H1 (cell line): ENCODE measurements at regions not wholly inside any gene's neighbourhood (a gene's known extent, or its start where the extent isn't known, plus 50 kb on each side); places are given as distances from the start of the nearest gene placed in this dataset.

Experiments
- CTCF ChIA-PET: fragments of 300-600 bp; sonication (Branson Sonifier 250); formaldehyde crosslinking; loops from one replicate; lab custom pipeline; 2021; ENCODE audit not compliant: partially characterized antibody; lab: Charles Lee
- POLR2A ChIA-PET: fragments of 300-600 bp; sonication (Branson Sonifier 250); formaldehyde crosslinking; loops from one replicate; lab custom pipeline; 2021; ENCODE audit warnings: inconsistent platforms; ENCODE audit not compliant: partially characterized antibody; lab: Charles Lee
- DNase-seq, 2 experiments: peaks; one replicate each; pipeline versions ENCODE4 v3.0.0 to v3.0.0-alpha.2; 2010 to 2022; ENCODE audit warnings: low spot score in 2 of 2, low read depth in 1 of 2, mixed read lengths in 1 of 2
- FAIRE-seq: peaks from 2 replicates; lab custom pipeline; 2011; peaks lifted over from hg19 to GRCh38; lab: Jason Lieb, UNC
- H2AFZ ChIP-seq: 2 replicates; pipeline ENCODE4 v1.8.1; 2012; ENCODE audit warnings: low read length, inconsistent platforms
- H2AK5ac ChIP-seq: 2 replicates; pipeline ENCODE4 v1.6.1; 2013; ENCODE audit warnings: low read depth, low read length
- H2BK120ac ChIP-seq: replicated peaks from 2 replicates; pipeline ENCODE3; 2013; ENCODE audit warnings: low read depth, low read length, inconsistent platforms
- H2BK12ac ChIP-seq: 2 replicates; pipeline ENCODE4 v1.6.1; 2013; ENCODE audit warnings: low read depth, low read length
- H2BK15ac ChIP-seq: 2 replicates; pipeline ENCODE4 v1.6.1; 2013; ENCODE audit warnings: low read length
- H2BK20ac ChIP-seq: 2 replicates; pipeline ENCODE4 v1.6.1; 2013; ENCODE audit warnings: low read length
- H2BK5ac ChIP-seq: 2 replicates; pipeline ENCODE4 v1.6.1; 2013; ENCODE audit warnings: low read depth, low read length
- H3K14ac ChIP-seq: 2 replicates; pipeline ENCODE4 v1.6.1; 2013; ENCODE audit warnings: inconsistent platforms; ENCODE audit not compliant: insufficient read length
- H3K18ac ChIP-seq: 2 replicates; pipeline ENCODE4 v1.6.1; 2013; ENCODE audit warnings: low read length; ENCODE audit errors: extremely low read depth
- H3K23ac ChIP-seq: 2 replicates; pipeline ENCODE4 v1.6.1; 2013; ENCODE audit warnings: inconsistent platforms; ENCODE audit not compliant: insufficient read length
- H3K23me2 ChIP-seq: 2 replicates; pipeline ENCODE4 v1.6.1; 2013; ENCODE audit warnings: low read depth, low read length
- H3K27ac ChIP-seq: 2 replicates; pipeline ENCODE4 v1.6.1; 2011; ENCODE audit warnings: low read depth, low read length, inconsistent platforms
- H3K27me3 ChIP-seq, 4 experiments: replicated peaks in 1 of 4; 1 replicate in 1 of 4; 2 replicates in 3 of 4; pipeline versions ENCODE4 v1.6.1 to v1.8.1; 2011 to 2013; ENCODE audit warnings: low read length in 3 of 4, mild to moderate bottlenecking in 3 of 4, inconsistent platforms in 2 of 4, mixed read lengths in 2 of 4, moderate library complexity in 1 of 4; ENCODE audit not compliant: control insufficient read depth in 3 of 4, insufficient read depth in 3 of 4; ENCODE audit errors: extremely low read depth in 1 of 4
- H3K36me3 ChIP-seq, 4 experiments: 2 replicates each; pipeline versions ENCODE4 v1.6.1 to v1.8.1; 2011 to 2013; ENCODE audit warnings: mild to moderate bottlenecking in 4 of 4, low read length in 3 of 4, moderate library complexity in 2 of 4, control low read depth in 1 of 4, inconsistent platforms in 1 of 4; ENCODE audit not compliant: insufficient read depth in 4 of 4, control insufficient read depth in 2 of 4
- H3K4ac ChIP-seq: replicated peaks from 2 replicates; pipeline ENCODE3; 2013; ENCODE audit warnings: low read length, low read depth, mixed read lengths, inconsistent platforms; ENCODE audit not compliant: insufficient read length
- H3K4me1 ChIP-seq, 4 experiments: replicated peaks in 1 of 4; 1 replicate in 1 of 4; 2 replicates in 3 of 4; pipeline versions ENCODE4 v1.6.1 to v1.8.1; 2011 to 2013; ENCODE audit warnings: low read length in 3 of 4, inconsistent platforms in 2 of 4, mixed read lengths in 1 of 4; ENCODE audit not compliant: insufficient read depth in 4 of 4, control insufficient read depth in 3 of 4
- H3K4me2 ChIP-seq, 2 experiments: 2 replicates each; pipeline versions ENCODE4 v1.6.1 to v1.8.1; 2011 to 2013; ENCODE audit warnings: low read depth in 2 of 2, low read length in 2 of 2, control low read depth in 1 of 2, inconsistent platforms in 1 of 2, mild to moderate bottlenecking in 1 of 2; ENCODE audit not compliant: insufficient read depth in 1 of 2
- H3K4me3 ChIP-seq, 4 experiments: fragments of 200-600, 300-600 bp in 1 of 4; sonication (generic), shearing (Covaris generic), sonication (Bioruptor Twin) in 1 of 4; 2 replicates each; pipeline versions ENCODE4 v1.5.1 to v1.8.1; 2011 to 2016; ENCODE audit warnings: low read length in 4 of 4, low read depth in 3 of 4, control low read depth in 2 of 4, inconsistent platforms in 2 of 4, mild to moderate bottlenecking in 2 of 4, mixed read lengths in 1 of 4, moderate library complexity in 1 of 4; ENCODE audit not compliant: insufficient read depth in 2 of 4; ENCODE audit errors: extremely low read depth in 1 of 4
- H3K56ac ChIP-seq: replicated peaks from 2 replicates; pipeline ENCODE3; 2013; ENCODE audit warnings: low read depth, mild to moderate bottlenecking, mixed read lengths, low read length, inconsistent platforms; ENCODE audit not compliant: insufficient read length
- H3K79me1 ChIP-seq: 2 replicates; pipeline ENCODE4 v1.6.1; 2013; ENCODE audit warnings: low read depth, low read length, control low read depth
- H3K79me2 ChIP-seq, 2 experiments: 2 replicates each; pipeline versions ENCODE4 v1.6.1 to v1.8.1; 2012 to 2013; ENCODE audit warnings: low read length in 2 of 2, mild to moderate bottlenecking in 2 of 2, inconsistent platforms in 1 of 2; ENCODE audit not compliant: insufficient read depth in 2 of 2, control insufficient read depth in 1 of 2
- H3K9ac ChIP-seq, 4 experiments: replicated peaks in 1 of 4; 1 replicate in 1 of 4; 2 replicates in 3 of 4; pipeline versions ENCODE4 v1.6.1 to v1.8.1; 2011 to 2013; ENCODE audit warnings: low read depth in 3 of 4, low read length in 3 of 4, control low read depth in 2 of 4, mild to moderate bottlenecking in 2 of 4, moderate library complexity in 2 of 4, inconsistent platforms in 1 of 4; ENCODE audit errors: extremely low read depth in 1 of 4
- H3K9me3 ChIP-seq, 2 experiments: 2 replicates each; pipeline versions ENCODE4 v1.6.1 to v1.8.1; 2012 to 2013; ENCODE audit warnings: mild to moderate bottlenecking in 2 of 2, moderate library complexity in 2 of 2, control low read depth in 1 of 2, inconsistent platforms in 1 of 2, low read depth in 1 of 2, low read length in 1 of 2, mixed read lengths in 1 of 2; ENCODE audit not compliant: insufficient read depth in 2 of 2
- H4K20me1 ChIP-seq, 2 experiments: replicated peaks in 1 of 2; 2 replicates each; pipeline versions ENCODE3 to v1.8.1; 2011 to 2013; ENCODE audit warnings: inconsistent platforms in 2 of 2, low read length in 2 of 2, mild to moderate bottlenecking in 1 of 2; ENCODE audit not compliant: insufficient read depth in 2 of 2, control insufficient read depth in 1 of 2
- H4K5ac ChIP-seq: 2 replicates; pipeline ENCODE4 v1.6.1; 2013; ENCODE audit warnings: low read length, low read depth, mixed read lengths, inconsistent platforms; ENCODE audit not compliant: insufficient read length
- H4K8ac ChIP-seq: 2 replicates; pipeline ENCODE4 v1.8.0; 2013; ENCODE audit warnings: mild to moderate bottlenecking, moderate library complexity, low read length, inconsistent platforms; ENCODE audit not compliant: insufficient read depth; ENCODE audit errors: extremely low read depth
- H4K91ac ChIP-seq: replicated peaks from 2 replicates; pipeline ENCODE3; 2013; ENCODE audit warnings: low read length, mixed read lengths, inconsistent platforms; ENCODE audit not compliant: insufficient read length
- BACH1 ChIP-seq: IDR thresholded peaks from 2 replicates; pipeline ENCODE4 v1.6.1; 2012; ENCODE audit warnings: low read length, improper control_type of control experiment
- CTBP2 ChIP-seq: IDR thresholded peaks from 2 replicates; pipeline ENCODE4 v1.7.0; 2011; ENCODE audit warnings: borderline replicate concordance, mild to moderate bottlenecking, moderate library complexity, mixed read lengths, low read length; ENCODE audit not compliant: insufficient read depth, insufficient read length
- EZH2 ChIP-seq: fragments of 200-600 bp; sonication (generic); IDR thresholded peaks from 2 replicates; pipeline ENCODE4 v1.7.1; 2012; ENCODE audit warnings: low read depth, mild to moderate bottlenecking, moderate library complexity, low read length, inconsistent platforms; ENCODE audit not compliant: severe bottlenecking
- FOSL1 ChIP-seq: IDR thresholded peaks from 2 replicates; pipeline ENCODE4 v1.6.1; 2011; ENCODE audit warnings: mild to moderate bottlenecking, low read depth, low read length, moderate library complexity; ENCODE audit not compliant: insufficient read depth
- HDAC6 ChIP-seq: IDR thresholded peaks from one replicate; pipeline ENCODE4 v1.7.1; 2012; ENCODE audit warnings: low read depth, mild to moderate bottlenecking, inconsistent platforms, low read length, moderate library complexity
- NANOG ChIP-seq: IDR thresholded peaks from 2 replicates; pipeline ENCODE4 v1.6.1; 2011; ENCODE audit warnings: low read length, low read depth, mild to moderate bottlenecking, inconsistent platforms; ENCODE audit not compliant: insufficient read depth, poor library complexity, severe bottlenecking
- PHF8 ChIP-seq: fragments of 200-600 bp; sonication (generic); conservative IDR thresholded peaks from 2 replicates; pipeline ENCODE4 v1.7.1; 2012; ENCODE audit warnings: low read depth, mild to moderate bottlenecking, inconsistent platforms, low read length, moderate library complexity
- POU5F1 ChIP-seq: IDR thresholded peaks from 2 replicates; pipeline ENCODE4 v1.6.1; 2011; ENCODE audit warnings: low read depth, mild to moderate bottlenecking, low read length, moderate library complexity
- RFX5 ChIP-seq: IDR thresholded peaks from 2 replicates; pipeline ENCODE4 v1.6.1; 2011; ENCODE audit warnings: low read depth, low read length, improper control_type of control experiment, borderline replicate concordance
- RXRA ChIP-seq: IDR thresholded peaks from 2 replicates; pipeline ENCODE4 v1.6.1; 2011; ENCODE audit warnings: low read depth, mild to moderate bottlenecking, low read length, moderate library complexity; ENCODE audit not compliant: insufficient read depth
- SIN3A ChIP-seq, 2 experiments: IDR thresholded peaks in 1 of 2; conservative IDR thresholded peaks in 1 of 2; 2 replicates each; pipeline ENCODE4 v1.6.1; 2011 to 2012; ENCODE audit warnings: low read length in 2 of 2, improper control_type of control experiment in 1 of 2, low read depth in 1 of 2, mild to moderate bottlenecking in 1 of 2
- SIX5 ChIP-seq: IDR thresholded peaks from 2 replicates; pipeline ENCODE4 v1.6.1; 2011; ENCODE audit warnings: mild to moderate bottlenecking, low read depth, low read length
- TAF1 ChIP-seq: IDR thresholded peaks from 2 replicates; pipeline ENCODE4 v1.6.1; 2011; ENCODE audit warnings: mild to moderate bottlenecking, low read depth, low read length
- WGBS, 2 experiments: shearing (Covaris generic) in 1 of 2; methylation state at CpG; one replicate each; pipeline versions ENCODE4 v1.1.6 to v1.1.7; 2013 to 2015; ENCODE audit warnings: low lambda C conversion rate in 2 of 2, mixed read lengths in 2 of 2, inconsistent platforms in 1 of 2, low coverage in 1 of 2, missing lambda C conversion rate in 1 of 2; ENCODE audit not compliant: insufficient replicate concordance in 2 of 2, insufficient coverage in 1 of 2, insufficient read length in 1 of 2; ENCODE audit errors: extremely low coverage in 1 of 2, missing lambda C conversion rate in 1 of 2; 5-methylcytosine and 5-hydroxymethylcytosine counted together
- TF ChIP-seq, protein P1 (sequence below): IDR thresholded peaks from 2 replicates; pipeline ENCODE4 v1.6.1; 2012; ENCODE audit warnings: inconsistent platforms

- 94% methylated on average over 1 of the region's 1 CpG; no CpG with 5 or more reads in 1 of the 2 experiments for WGBS, 2 experiments
- no peak overlapping the region for H3K56ac ChIP-seq
- no peaks in the 10 kb centered on the region for H3K79me2 ChIP-seq
- H2BK15ac ChIP-seq, result no peak overlapping the region
- no peak overlapping the region for H2BK12ac ChIP-seq
- no peak overlapping the region for H3K4ac ChIP-seq
- POLR2A ChIA-PET, result no interaction called here
- no peak overlapping the region for H3K27ac ChIP-seq
- H3K4me2 ChIP-seq, result no peak overlapping the region
- H4K20me1 ChIP-seq, result no peaks in the 10 kb centered on the region
- H2AK5ac ChIP-seq, result no peak overlapping the region
- H3K23me2 ChIP-seq, result no peaks in the 10 kb centered on the region
- H3K18ac ChIP-seq, result no peak overlapping the region
- H2AFZ ChIP-seq, result no peak overlapping the region
- H2BK5ac ChIP-seq, result no peak overlapping the region
- CTCF ChIA-PET, result interaction anchor here (1.0 kb wide), 1 partner anchor 10 kb away, joined by 3 read pairs; no protein-coding TSS in a partner anchor
- H3K9ac ChIP-seq, result no peak overlapping the region
- H3K36me3 ChIP-seq, result no peaks in the 10 kb centered on the region
- H4K91ac ChIP-seq, result no peak overlapping the region
- no peak overlapping the region for H3K4me3 ChIP-seq
- H2BK120ac ChIP-seq, result no peak overlapping the region
- no peak overlapping the region for H4K5ac ChIP-seq
- H4K8ac ChIP-seq, result no peak overlapping the region
- H3K14ac ChIP-seq, result no peak overlapping the region
- H3K27me3 ChIP-seq, result no peaks in the 10 kb centered on the region
- no peak overlapping the region for H3K23ac ChIP-seq
- no peaks in the 10 kb centered on the region for H3K4me1 ChIP-seq
- FAIRE-seq (no peak), DNase-seq (no peak)
- H3K79me1 ChIP-seq, result no peaks in the 10 kb centered on the region
- no peak overlapping the region for H2BK20ac ChIP-seq
- no peaks in the 10 kb centered on the region for H3K9me3 ChIP-seq
- TF ChIP-seq EZH2 (no peak), PHF8 (no peak), SIX5 (no peak), HDAC6 (no peak), BACH1 (no peak), CTBP2 (no peak), RXRA (no peak), RFX5 (no peak), POU5F1 (no peak), SIN3A (conservative IDR thresholded peaks at IDR 0.05 in 1 of 2, IDR thresholded peaks at IDR 0.05 in 1 of 2; ENCODE audit: low read depth in 1 of 2, low read length in 2 of 2) (no peak), FOSL1 (no peak), TAF1 (no peak), NANOG (no peak)
- TF ChIP-seq, protein P1, sequence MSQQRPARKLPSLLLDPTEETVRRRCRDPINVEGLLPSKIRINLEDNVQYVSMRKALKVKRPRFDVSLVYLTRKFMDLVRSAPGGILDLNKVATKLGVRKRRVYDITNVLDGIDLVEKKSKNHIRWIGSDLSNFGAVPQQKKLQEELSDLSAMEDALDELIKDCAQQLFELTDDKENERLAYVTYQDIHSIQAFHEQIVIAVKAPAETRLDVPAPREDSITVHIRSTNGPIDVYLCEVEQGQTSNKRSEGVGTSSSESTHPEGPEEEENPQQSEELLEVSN, result no peak
Measured at GRCh38 chr6:50390416-50390815, 322.9 kb upstream of the TFAP2D start.
